GM10248 (cell line): ENCODE measurements at regions not wholly inside any gene's neighbourhood (a gene's known extent, or its start where the extent isn't known, plus 50 kb on each side); places are given as distances from the start of the nearest gene placed in this dataset.
"Not testable (repeated sequence)": the region's sequence is repeated elsewhere in the genome, so short reads cannot be mapped to it uniquely, and the experiment has no call there.

Experiments
- CTCF ChIA-PET: fragments of 300-600 bp; sonication (Branson Sonifier 250); formaldehyde crosslinking; extraction: SDS; loops from one replicate; lab custom pipeline; 2021; ENCODE audit warnings: antibody characterized with exemption; lab: Yijun Ruan, JAX
- POLR2A ChIA-PET: fragments of 350-650 bp; sonication (Branson Sonifier 250); formaldehyde crosslinking; extraction: SDS; loops from one replicate; lab custom pipeline; 2020; ENCODE audit warnings: antibody characterized with exemption; lab: Yijun Ruan, JAX
- DNase-seq: peaks from one replicate; pipeline ENCODE4 v3.0.0; 2012; ENCODE audit errors: extremely low spot score
- TF ChIP-seq, protein P1 (sequence below): IDR thresholded peaks from 2 replicates; pipeline ENCODE4 v1.5.1; 2012; ENCODE audit warnings: mild to moderate bottlenecking, low read depth; ENCODE audit errors: extremely low read depth, missing control alignments, control extremely low read depth

DNA sequence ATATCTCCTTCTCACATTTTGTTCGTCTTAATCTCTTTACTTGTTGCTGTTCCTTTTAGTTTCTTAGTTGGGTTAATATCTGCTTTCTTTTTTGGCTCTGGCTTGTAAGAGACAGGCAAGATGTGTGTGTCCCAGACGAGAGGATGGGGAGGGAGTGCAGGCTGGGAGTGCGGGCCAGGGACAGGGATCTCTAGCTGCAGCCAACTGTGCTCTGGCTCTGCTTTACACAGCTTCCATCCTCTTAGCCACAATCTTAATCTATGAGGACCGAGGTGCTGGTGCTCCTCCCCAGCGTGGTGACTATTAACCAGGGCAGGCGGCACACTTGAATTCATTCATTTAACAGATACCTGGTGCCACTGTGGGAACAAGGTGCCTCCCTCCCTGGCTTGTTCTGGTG lies 70.9 kb upstream of the WASF3 start:
- ChIA-PET CTCF (interaction anchor here (1.2 to 3.7 kb wide), 3 partner anchors 9 to 301 kb away, joined by 4 to 18 read pairs (median 5); no protein-coding TSS in a partner anchor), POLR2A (no interaction called here)
- no peak for DNase-seq
- TF ChIP-seq, protein P1, sequence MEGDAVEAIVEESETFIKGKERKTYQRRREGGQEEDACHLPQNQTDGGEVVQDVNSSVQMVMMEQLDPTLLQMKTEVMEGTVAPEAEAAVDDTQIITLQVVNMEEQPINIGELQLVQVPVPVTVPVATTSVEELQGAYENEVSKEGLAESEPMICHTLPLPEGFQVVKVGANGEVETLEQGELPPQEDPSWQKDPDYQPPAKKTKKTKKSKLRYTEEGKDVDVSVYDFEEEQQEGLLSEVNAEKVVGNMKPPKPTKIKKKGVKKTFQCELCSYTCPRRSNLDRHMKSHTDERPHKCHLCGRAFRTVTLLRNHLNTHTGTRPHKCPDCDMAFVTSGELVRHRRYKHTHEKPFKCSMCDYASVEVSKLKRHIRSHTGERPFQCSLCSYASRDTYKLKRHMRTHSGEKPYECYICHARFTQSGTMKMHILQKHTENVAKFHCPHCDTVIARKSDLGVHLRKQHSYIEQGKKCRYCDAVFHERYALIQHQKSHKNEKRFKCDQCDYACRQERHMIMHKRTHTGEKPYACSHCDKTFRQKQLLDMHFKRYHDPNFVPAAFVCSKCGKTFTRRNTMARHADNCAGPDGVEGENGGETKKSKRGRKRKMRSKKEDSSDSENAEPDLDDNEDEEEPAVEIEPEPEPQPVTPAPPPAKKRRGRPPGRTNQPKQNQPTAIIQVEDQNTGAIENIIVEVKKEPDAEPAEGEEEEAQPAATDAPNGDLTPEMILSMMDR = no peak

DNA sequence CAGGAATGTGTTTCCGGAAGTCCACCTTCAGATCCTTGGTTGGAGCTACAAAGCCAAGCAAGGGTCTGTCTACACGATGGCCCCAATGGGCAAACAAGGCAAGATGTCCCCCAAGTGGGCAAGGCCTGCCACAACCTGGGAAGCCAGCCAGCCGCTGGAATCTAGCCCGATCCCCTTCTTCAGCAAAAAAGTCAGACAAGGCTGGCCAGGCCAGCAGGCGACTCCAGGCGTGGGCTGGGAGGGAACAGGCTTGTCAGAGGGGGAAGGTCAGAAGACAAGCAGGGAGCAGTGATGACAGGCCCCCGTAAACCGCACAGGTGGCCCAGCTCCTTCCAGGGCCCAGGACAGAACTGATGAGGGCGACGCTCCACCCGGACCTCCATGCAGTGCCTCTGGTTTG lies 69.7 kb upstream of the WASF3 start:
- POLR2A ChIA-PET = no interaction called here
- no peak for DNase-seq
- CTCF ChIA-PET = interaction anchor here (1.0 to 3.7 kb wide), 2 partner anchors 9 to 302 kb away, joined by 4 to 18 read pairs; no protein-coding TSS in a partner anchor
- TF ChIP-seq, protein P1 = no peak

DNA sequence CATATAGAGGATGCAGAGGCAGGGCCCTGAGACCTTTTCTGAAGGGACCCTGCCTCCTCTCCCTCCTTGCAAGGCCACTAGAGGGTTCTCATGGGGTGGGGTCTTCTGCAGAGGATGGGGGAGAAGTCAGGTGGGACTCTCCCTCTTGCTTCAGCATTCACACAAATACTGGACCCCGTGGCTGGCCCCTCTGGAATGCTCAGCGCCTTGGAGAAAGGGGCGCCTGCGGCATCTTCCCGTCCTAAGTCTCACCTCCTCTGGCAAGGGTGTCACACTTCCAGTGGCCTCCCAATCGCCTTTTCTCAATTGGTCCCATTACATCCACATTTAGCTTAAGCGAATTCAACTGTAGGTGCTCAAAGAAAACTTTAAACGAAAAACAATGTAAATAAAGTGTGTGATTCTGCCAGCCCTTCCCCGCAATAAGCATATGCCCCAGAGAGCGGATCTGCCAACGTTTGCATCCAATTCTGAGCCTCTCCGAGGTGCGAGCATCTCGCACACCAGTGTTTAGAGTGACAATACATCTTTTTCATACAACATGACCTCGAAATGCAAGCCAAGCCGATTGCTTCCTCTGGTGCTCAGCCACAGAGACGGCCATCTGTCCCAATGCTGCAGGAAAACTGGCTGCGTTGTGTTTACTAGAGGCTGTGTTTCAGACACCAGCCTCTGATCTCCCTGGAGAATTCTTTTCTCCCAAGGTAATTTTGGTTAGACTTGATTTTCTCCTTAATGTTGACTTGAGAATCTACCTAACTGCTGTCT lies 69.1 kb upstream of the WASF3 start:
- TF ChIP-seq, protein P1 = no peak
- CTCF ChIA-PET = interaction anchor here (1.0 to 3.7 kb wide), 3 partner anchors 8 to 303 kb away, joined by 4 to 18 read pairs (median 4); no protein-coding TSS in a partner anchor
- DNase-seq = no peak
- POLR2A ChIA-PET = no interaction called here

DNA sequence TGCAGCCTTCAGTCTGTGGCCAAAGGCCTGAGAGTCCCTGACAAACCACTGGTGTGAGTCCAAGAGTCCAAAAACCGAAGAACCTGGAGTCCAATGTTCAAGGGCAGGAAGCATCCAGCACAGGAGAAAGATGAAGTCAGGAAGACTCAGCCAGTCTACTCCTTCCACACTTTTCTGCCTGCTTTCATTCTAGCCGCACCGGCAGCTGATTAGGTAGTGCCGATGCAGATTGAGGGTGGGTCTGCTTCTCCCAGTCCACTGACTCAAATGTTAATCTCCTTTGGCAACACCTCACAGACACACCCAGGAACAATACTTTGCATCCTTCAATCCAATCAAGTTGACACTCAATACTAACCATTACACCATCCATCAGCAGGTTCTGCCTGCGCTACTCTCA lies 65.2 kb upstream of the WASF3 start:
- DNase-seq, POLR2A ChIA-PET: not testable (repeated sequence)
- CTCF ChIA-PET = interaction anchor here (7.8 kb wide), 1 partner anchor 306 kb away, joined by 193 read pairs; no protein-coding TSS in a partner anchor

DNA sequence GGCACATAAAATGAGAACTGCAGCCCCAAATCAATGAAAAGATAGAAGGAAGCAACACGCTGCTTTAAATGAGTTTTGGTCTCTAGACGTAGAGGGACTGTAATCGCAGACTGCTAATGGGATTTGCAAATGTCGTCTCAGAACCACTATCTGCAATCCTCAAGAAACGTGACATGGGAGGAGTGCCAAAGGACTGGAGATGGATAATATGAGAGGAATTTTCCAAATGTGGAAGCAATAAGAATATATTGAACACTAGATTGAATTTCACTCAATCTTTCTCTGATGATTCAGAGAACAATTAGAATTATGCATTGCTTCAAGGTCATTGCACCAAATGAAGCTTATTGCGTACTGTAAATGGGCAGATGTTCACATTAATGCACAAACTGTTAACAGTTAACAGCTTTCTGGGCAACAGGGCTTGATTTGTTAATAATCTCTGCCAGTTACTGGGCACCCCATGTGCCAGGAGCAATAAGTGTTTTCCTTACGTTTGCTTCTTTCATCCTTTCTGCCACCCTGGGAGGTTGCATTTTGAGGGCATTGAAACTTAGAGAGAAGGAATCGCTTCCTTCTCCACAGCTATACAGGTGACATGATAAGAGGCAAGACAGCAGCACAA lies 62.8 kb upstream of the WASF3 start:
- DNase-seq = no peak
- TF ChIP-seq, protein P1 = no peak
- POLR2A ChIA-PET = no interaction called here
- CTCF ChIA-PET = interaction anchor here (0.7 to 7.8 kb wide), 6 partner anchors 11 to 350 kb away, joined by 3 to 193 read pairs (median 4); no protein-coding TSS in a partner anchor

DNA sequence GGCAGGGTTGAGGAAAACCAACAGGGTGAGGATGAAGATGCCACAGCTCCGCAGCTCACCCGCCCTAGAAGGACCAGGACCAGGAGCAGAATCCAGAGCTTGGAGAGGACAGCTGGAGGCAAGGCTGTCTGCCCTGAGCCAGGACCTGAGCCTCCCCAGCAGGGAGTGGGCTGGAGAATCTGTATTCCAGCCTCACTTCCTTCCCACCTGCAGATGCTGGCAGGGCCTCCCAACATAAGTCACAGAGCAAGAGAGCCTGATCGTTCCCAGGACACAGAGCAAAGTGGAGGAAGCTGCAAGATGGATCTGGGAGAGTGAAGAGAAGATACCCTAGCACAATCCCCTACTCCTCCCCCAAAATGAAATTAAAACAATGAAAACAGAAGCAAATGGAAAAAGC lies 61.7 kb upstream of the WASF3 start:
- ChIA-PET POLR2A (interaction anchor here (1.4 kb wide), 1 partner anchor 311 kb away, joined by 3 read pairs; no protein-coding TSS in a partner anchor), CTCF (interaction anchor here (0.8 to 7.8 kb wide), 20 partner anchors 9 to 1009 kb away, joined by 3 to 193 read pairs (median 4); no protein-coding TSS in a partner anchor)
- TF ChIP-seq, protein P1 = no peak

More for the DNA sequence above, 61.7 kb upstream of the WASF3 start:
- DNase-seq = no peak
